Chondrocyte (in vitro differentiated cells): ENCODE measurements at regions not wholly inside any gene's neighbourhood (a gene's known extent, or its start where the extent isn't known, plus 50 kb on each side); places are given as distances from the start of the nearest gene placed in this dataset.

ENCODE experiments used
- DNase-seq: peaks from one replicate; pipeline ENCODE4 v3.0.0; 2021; ENCODE audit warnings: mixed read lengths, low spot score
- H3K27ac Mint-ChIP-seq: one replicate; pipeline ENCODE4 v1.8.0; 2021; ENCODE audit warnings: mild to moderate bottlenecking, moderate library complexity, mixed read lengths; ENCODE audit not compliant: unreplicated experiment
- H3K27me3 Mint-ChIP-seq: 2 replicates; pipeline ENCODE4 v1.8.0; 2021; ENCODE audit warnings: low read depth, mixed read lengths
- H3K36me3 Mint-ChIP-seq: 2 replicates; pipeline ENCODE4 v1.8.0; 2021; ENCODE audit warnings: low read depth, mixed read lengths
- H3K4me1 Mint-ChIP-seq: 2 replicates; pipeline ENCODE4 v1.8.0; 2021; ENCODE audit warnings: low read depth, mild to moderate bottlenecking, mixed read lengths
- H3K4me3 Mint-ChIP-seq: one replicate; pipeline ENCODE4 v1.8.0; 2021; ENCODE audit warnings: mild to moderate bottlenecking, moderate library complexity, mixed read lengths; ENCODE audit not compliant: unreplicated experiment
- H3K9me3 Mint-ChIP-seq: 2 replicates; pipeline ENCODE4 v1.8.0; 2021; ENCODE audit warnings: low read depth, mixed read lengths
- CTCF ChIP-seq: fragments of 200-600 bp; sonication (generic); IDR thresholded peaks from 2 replicates; pipeline ENCODE4 v1.5.0; 2021; ENCODE audit warnings: antibody characterized with exemption, mild to moderate bottlenecking, moderate library complexity

DNA sequence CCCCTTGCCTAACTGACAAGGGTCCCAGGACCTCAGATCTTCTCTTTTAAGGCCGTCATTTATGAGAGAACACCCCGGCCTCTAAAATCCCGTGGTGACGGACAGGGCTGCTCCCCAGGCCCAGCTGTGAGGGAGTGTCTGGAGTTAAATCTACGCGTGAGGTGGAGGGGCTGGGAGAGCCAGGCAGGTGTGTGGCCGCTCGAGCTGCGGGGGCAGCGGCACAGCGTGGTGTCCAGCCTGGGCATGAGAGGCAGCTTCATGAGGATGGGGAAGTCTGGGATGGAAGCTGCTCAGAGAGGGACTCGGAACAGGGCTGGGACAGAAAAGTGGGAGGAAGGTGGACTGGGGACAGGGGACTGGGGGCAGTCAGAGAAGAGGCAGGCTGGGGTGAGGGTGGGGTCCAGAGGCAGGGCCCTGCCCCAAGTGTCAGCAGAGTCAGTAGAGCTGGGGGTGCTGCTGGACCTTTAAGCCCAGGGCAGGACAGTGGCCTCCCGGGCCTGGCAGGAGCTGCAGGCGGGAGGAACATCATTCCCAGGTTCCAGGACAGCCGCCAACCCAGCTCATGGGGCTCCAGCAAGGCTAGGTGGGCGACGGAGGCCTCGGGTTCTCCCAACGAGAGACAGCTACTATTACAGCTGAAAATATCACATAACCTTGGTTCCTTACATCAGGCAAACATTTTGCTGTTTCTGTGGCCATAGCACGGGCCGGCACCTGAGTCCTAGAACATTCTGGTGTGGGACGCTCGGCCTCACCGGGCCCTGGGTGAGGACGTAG lies 55.2 kb downstream of the JAKMIP3 start:
- Mint-ChIP-seq H3K27me3 (peaks cover 29% of the 10 kb centered on the region), H3K9me3 (no peaks in the 10 kb centered on the region), H3K4me3 (no peak overlapping the region), H3K27ac (no peak overlapping the region), H3K36me3 (peaks cover 9% of the 10 kb centered on the region), H3K4me1 (peaks cover 2% of the 10 kb centered on the region)
- DNase-seq, result peak; percentile 62
- TF ChIP-seq CTCF, result no peak

DNA sequence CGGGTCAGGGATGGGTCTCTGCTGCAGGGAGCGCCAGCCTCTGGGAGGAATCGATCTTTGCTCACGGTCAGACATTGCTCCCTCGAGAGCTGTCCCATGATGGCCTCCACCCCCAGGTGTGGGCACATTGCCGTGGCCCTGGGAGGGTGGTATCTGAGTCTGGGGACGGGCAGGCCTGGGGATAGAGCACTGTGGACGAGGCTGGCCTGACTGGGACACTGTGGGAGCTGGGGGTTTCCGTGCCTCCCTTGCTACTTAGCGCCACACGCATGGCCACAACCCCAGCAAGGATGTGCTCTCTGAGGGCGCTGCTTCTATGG lies 55.7 kb downstream of the JAKMIP3 start:
- DNase-seq, result peak; percentile 70

GRCh38 chr10:132122097-132122861 lies 56.5 kb downstream of the JAKMIP3 start:
- peaks cover 28% of the 10 kb centered on the region for H3K27me3 Mint-ChIP-seq
- H3K27ac Mint-ChIP-seq, result no peak overlapping the region
- H3K4me3 Mint-ChIP-seq, result no peak overlapping the region
- no peaks in the 10 kb centered on the region for H3K4me1 Mint-ChIP-seq
- no peak for TF ChIP-seq CTCF
- DNase-seq, result peak; percentile 85
- peaks cover 8% of the 10 kb centered on the region for H3K36me3 Mint-ChIP-seq
- no peaks in the 10 kb centered on the region for H3K9me3 Mint-ChIP-seq

More for the DNA sequence above, 55.7 kb downstream of the JAKMIP3 start:
- H3K36me3 Mint-ChIP-seq, result peaks cover 9% of the 10 kb centered on the region
- no peak overlapping the region for H3K27ac Mint-ChIP-seq
- H3K9me3 Mint-ChIP-seq, result no peaks in the 10 kb centered on the region
- peaks cover 31% of the 10 kb centered on the region for H3K27me3 Mint-ChIP-seq
- H3K4me1 Mint-ChIP-seq, result no peaks in the 10 kb centered on the region
- no peak overlapping the region for H3K4me3 Mint-ChIP-seq
- no peak for TF ChIP-seq CTCF

DNA sequence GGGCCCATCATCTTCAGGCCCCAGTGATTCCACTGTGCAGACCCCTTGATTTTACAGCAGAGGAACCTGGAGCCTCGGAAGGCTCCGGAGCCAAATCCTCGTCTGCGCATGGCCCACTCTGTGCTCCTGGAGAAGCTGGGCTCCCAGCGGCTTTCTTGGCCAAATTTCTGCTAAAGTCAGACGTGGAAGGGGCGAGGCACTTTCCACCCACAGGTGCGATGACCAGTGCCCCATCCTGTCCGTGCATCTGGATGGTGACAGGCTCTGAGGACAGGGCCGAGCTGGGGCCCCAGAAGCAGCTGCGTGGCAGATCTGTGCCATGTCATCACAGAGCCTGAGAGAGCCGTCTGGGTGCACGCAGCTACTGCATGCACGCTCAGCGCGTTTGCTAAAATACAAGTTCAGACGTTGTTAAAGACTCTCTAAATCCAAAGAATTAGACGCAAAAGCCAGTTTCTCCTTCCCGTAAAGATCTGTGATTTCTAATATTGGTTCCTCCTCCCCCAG lies 57.2 kb downstream of the JAKMIP3 start:
- Mint-ChIP-seq H3K27ac (no peak overlapping the region), H3K27me3 (peaks cover 30% of the 10 kb centered on the region), H3K4me3 (no peak overlapping the region), H3K36me3 (peaks cover 11% of the 10 kb centered on the region), H3K9me3 (peaks cover 1% of the 10 kb centered on the region), H3K4me1 (no peaks in the 10 kb centered on the region)
- no peak for DNase-seq
- TF ChIP-seq CTCF, result no peak

GRCh38 chr10:132123606-132124005 lies 57.9 kb downstream of the JAKMIP3 start:
- no peak overlapping the region for H3K4me3 Mint-ChIP-seq
- H3K4me1 Mint-ChIP-seq, result no peaks in the 10 kb centered on the region
- peaks cover 29% of the 10 kb centered on the region for H3K27me3 Mint-ChIP-seq
- H3K9me3 Mint-ChIP-seq, result peaks cover 7% of the 10 kb centered on the region
- peak; percentile 41 for DNase-seq
- no peak for TF ChIP-seq CTCF
- peaks cover 13% of the 10 kb centered on the region for H3K36me3 Mint-ChIP-seq
- no peak overlapping the region for H3K27ac Mint-ChIP-seq
